Fibroblast of villous mesenchyme (primary cell): ENCODE measurements at regions not wholly inside any gene's neighbourhood (a gene's known extent, or its start where the extent isn't known, plus 50 kb on each side); places are given as distances from the start of the nearest gene placed in this dataset.

Source experiments
- DNase-seq: peaks from one replicate; pipeline ENCODE4 v3.0.0-alpha.2; 2010; ENCODE audit warnings: low read depth
- H3K4me3 ChIP-seq: 2 replicates; pipeline ENCODE4 v1.5.1; 2011; ENCODE audit warnings: low read depth, mild to moderate bottlenecking, low read length
- TF ChIP-seq, protein P1 (sequence below): IDR thresholded peaks from 2 replicates; pipeline ENCODE4 v1.5.1; 2012; ENCODE audit warnings: low read depth, mild to moderate bottlenecking, low read length; ENCODE audit not compliant: insufficient read depth

DNA sequence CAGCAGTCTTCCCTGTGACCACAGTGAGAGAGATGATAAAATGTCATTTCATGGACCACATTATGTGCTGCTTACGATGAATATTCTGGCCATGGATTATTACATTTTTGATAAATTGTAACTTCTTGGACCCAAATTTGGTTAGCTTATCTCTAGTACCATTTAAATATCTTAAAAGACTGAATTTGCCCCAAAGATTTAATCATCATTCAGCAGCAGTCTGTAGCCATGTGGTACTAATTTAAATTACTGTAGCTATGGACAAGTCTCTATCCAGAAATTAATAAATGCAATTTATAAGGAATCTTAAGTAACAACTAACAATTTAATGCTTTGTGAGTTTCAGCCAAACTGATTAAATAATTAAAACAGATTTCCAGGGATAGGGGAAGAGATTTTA is 644.9 kb upstream of the FANCL start:
- H3K4me3 ChIP-seq, result no peak overlapping the region
- DNase-seq, result no peak
- TF ChIP-seq, protein P1, sequence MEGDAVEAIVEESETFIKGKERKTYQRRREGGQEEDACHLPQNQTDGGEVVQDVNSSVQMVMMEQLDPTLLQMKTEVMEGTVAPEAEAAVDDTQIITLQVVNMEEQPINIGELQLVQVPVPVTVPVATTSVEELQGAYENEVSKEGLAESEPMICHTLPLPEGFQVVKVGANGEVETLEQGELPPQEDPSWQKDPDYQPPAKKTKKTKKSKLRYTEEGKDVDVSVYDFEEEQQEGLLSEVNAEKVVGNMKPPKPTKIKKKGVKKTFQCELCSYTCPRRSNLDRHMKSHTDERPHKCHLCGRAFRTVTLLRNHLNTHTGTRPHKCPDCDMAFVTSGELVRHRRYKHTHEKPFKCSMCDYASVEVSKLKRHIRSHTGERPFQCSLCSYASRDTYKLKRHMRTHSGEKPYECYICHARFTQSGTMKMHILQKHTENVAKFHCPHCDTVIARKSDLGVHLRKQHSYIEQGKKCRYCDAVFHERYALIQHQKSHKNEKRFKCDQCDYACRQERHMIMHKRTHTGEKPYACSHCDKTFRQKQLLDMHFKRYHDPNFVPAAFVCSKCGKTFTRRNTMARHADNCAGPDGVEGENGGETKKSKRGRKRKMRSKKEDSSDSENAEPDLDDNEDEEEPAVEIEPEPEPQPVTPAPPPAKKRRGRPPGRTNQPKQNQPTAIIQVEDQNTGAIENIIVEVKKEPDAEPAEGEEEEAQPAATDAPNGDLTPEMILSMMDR, result no peak

- H3K4me3 ChIP-seq, result no peak overlapping the region
- TF ChIP-seq, protein P1, result no peak
- no peak for DNase-seq
Measured at GRCh38 chr2:58879834-58880233, 638.7 kb upstream of the FANCL start.

DNA sequence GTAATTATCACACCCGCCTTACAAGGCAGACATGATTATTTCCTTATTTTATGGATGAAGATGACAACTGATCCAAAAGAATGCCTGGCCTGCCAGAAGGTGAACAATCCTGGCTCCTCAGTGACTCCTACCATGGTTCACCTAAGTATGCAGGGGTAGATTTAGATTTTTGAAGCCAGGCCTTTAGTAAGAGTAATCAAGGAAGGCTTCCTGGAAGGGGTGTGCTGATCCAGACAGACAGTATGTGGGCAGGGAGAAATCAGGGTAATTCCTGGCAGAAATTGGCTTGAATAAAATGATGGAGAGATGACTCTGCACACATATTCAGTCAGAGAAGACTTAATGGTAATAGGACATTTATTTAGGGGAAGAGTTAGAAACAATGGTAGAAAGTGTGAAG is 637.7 kb upstream of the FANCL start:
- TF ChIP-seq, protein P1, result no peak
- H3K4me3 ChIP-seq, result no peak overlapping the region
- DNase-seq, result no peak

DNA sequence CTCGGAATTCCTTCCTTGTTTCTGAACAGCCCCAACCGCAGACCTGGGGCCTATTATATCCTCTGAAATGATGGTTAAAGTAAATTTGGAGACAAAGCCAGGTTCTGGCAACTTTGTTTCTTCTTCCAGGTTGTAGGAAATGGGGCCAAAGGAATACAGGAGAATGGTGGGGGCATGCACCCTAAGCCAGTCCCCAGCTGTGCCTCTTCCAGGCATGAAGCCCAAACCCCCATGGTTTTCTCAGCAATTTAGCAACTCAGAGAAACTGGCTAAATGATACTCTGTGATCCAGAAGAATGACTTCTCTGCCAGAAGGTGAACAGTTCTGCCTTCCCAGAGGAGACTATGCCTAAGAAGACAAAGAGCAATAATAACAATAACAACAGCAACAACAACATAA is 635.0 kb upstream of the FANCL start:
- no peak overlapping the region for H3K4me3 ChIP-seq
- DNase-seq, result no peak
- TF ChIP-seq, protein P1, result no peak

- H3K4me3 ChIP-seq, result no peak overlapping the region
- TF ChIP-seq, protein P1, result no peak
- no peak for DNase-seq
Measured at GRCh38 chr2:58875436-58875835, 634.3 kb upstream of the FANCL start.

DNA sequence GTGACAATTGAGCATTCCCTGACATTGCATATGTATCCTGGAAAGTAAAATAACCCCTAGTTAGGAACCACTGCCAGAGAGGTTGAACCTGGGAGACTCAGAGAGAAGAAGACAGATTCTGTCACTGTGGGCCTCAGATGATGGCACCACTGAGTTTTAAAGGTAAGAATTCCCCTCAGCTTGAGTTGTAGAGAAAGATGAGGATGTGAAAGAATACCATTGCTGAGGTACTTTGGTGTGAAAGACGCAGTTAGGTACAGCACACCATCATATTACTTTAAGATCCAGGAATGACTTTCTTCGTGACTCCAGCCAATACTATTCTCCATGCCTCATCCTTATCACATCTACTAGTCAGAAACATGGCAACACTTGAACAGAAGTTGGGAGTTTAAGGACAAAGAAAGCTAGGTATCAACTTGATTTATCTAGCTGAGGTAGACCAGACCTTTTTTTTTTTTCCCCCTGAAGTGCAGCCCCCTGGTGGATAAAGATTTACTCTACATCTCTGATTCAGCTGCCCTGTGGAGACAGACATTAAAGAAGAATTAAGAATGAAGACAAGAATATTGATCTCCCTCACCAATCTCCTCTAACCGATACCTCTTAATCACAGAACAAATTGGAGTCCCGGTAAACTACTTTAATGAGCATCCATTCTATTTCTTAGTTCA is 630.5 kb upstream of the FANCL start:
- DNase-seq, result no peak
- TF ChIP-seq, protein P1, result no peak
- no peak overlapping the region for H3K4me3 ChIP-seq

- peak; percentile 3 for DNase-seq
- H3K4me3 ChIP-seq, result no peak overlapping the region
- TF ChIP-seq, protein P1, result no peak
Measured at GRCh38 chr2:58870704-58871103, 629.6 kb upstream of the FANCL start.
